OCI-LY7 (cell line): ENCODE measurements at regions not wholly inside any gene's neighbourhood (a gene's known extent, or its start where the extent isn't known, plus 50 kb on each side); places are given as distances from the start of the nearest gene placed in this dataset.

Source experiments
- CTCF ChIP-seq: fragments of 200-600 bp; sonication (generic); conservative IDR thresholded peaks from 2 replicates; pipeline ENCODE4 v1.5.1; 2014; ENCODE audit warnings: mild to moderate bottlenecking, antibody characterized with exemption, low read length, moderate library complexity, mixed read lengths
- EZH2phosphoT487 ChIP-seq: fragments of 200-600 bp; sonication (generic); IDR thresholded peaks from 2 replicates; pipeline ENCODE4 v1.6.1; 2018; ENCODE audit warnings: low read depth, borderline replicate concordance, mild to moderate bottlenecking, mixed run types, antibody characterized with exemption, low read length, moderate library complexity, mixed read lengths

- no peak for TF ChIP-seq CTCF
- TF ChIP-seq EZH2phosphoT487 = no peak
Observed at GRCh38 chr17:33745047-33745760, 452.1 kb upstream of the ASIC2 start.
